K562 (cell line): ENCODE measurements at regions not wholly inside any gene's neighbourhood (a gene's known extent, or its start where the extent isn't known, plus 50 kb on each side); places are given as distances from the start of the nearest gene placed in this dataset.

Source experiments
- BMI1 ChIP-seq: fragments of 150-350 bp; IDR thresholded peaks from 2 replicates; pipeline ENCODE4 v1.6.1; 2014; ENCODE audit warnings: low read length
- CBFA2T3 ChIP-seq: fragments of 450-650 bp; IDR thresholded peaks from 2 replicates; pipeline ENCODE4 v1.6.1; 2017
- CLOCK ChIP-seq: fragments of 250-450 bp; sonication (Bioruptor Pico); IDR thresholded peaks from 2 replicates; pipeline ENCODE4 v1.4.0; 2020; ENCODE audit warnings: mild to moderate bottlenecking, moderate library complexity, borderline replicate concordance
- ELF2 ChIP-seq: fragments of 250-450 bp; sonication (Bioruptor Pico); IDR thresholded peaks from 2 replicates; pipeline ENCODE4 v1.5.0; 2021; ENCODE audit warnings: mild to moderate bottlenecking
- FOXK1 ChIP-seq: sonication (generic); formaldehyde crosslinking; IDR thresholded peaks from 2 replicates; pipeline ENCODE4 v1.8.0; 2022; ENCODE audit warnings: missing genetic modification reagents, mild to moderate bottlenecking, borderline replicate concordance
- NR3C1 ChIP-seq: sonication (generic); formaldehyde crosslinking; IDR thresholded peaks from 2 replicates; pipeline ENCODE4 v1.8.1; 2022; ENCODE audit warnings: missing genetic modification reagents
- PHF8 ChIP-seq: fragments of 200-600 bp; sonication (generic); IDR thresholded peaks from 2 replicates; pipeline ENCODE4 v1.6.1; 2012; ENCODE audit warnings: mixed run types, mild to moderate bottlenecking, inconsistent platforms, low read length, moderate library complexity, borderline replicate concordance
- RUNX1 ChIP-seq: sonication (generic); IDR thresholded peaks from 2 replicates; pipeline ENCODE4 v1.6.1; 2016; ENCODE audit warnings: antibody characterized with exemption, low read depth
- TCF7 ChIP-seq: sonication (generic); IDR thresholded peaks from 2 replicates; pipeline ENCODE4 v1.6.1; 2016; ENCODE audit warnings: antibody characterized with exemption, borderline replicate concordance
- TFAP4 ChIP-seq: sonication (generic); formaldehyde crosslinking; IDR thresholded peaks from 2 replicates; pipeline ENCODE4 v1.8.0; 2022; ENCODE audit warnings: missing genetic modification reagents, mild to moderate bottlenecking, moderate library complexity, borderline replicate concordance
- TF ChIP-seq, protein P1 (sequence below), 2 experiments: fragments of 450-650 bp; formaldehyde crosslinking in 1 of 2; IDR thresholded peaks; 2 replicates each; pipeline versions ENCODE4 v1.4.0 to v1.6.1; 2014 to 2020; ENCODE audit warnings: mild to moderate bottlenecking in 2 of 2, borderline replicate concordance in 1 of 2, low read depth in 1 of 2
- TF ChIP-seq, protein P2 (sequence below), 2 experiments: IDR thresholded peaks in 1 of 2; conservative IDR thresholded peaks in 1 of 2; 2 replicates each; pipeline ENCODE4 v1.6.1; 2016; ENCODE audit warnings: low read depth in 2 of 2, mild to moderate bottlenecking in 1 of 2, missing compliant biosample characterization in 1 of 2, missing genetic modification characterization in 1 of 2, moderate library complexity in 1 of 2

- TF ChIP-seq TCF7 = peak; percentile 88
- TF ChIP-seq NR3C1 (CRISPR knock-in tag) = no peak
- TF ChIP-seq PHF8 = no peak
- peak; percentile 92 for TF ChIP-seq TFAP4 (CRISPR knock-in tag)
- peak; percentile 82; the same call in 1 of the 2 replicates for TF ChIP-seq CLOCK (CRISPR knock-in tag)
- peak; percentile 100 for TF ChIP-seq CBFA2T3
- 0 out of 2 replicates have a peak, but pooled peaks have one; percentile 12 for TF ChIP-seq BMI1
- TF ChIP-seq RUNX1 = peak; percentile 91
- TF ChIP-seq, protein P1, sequence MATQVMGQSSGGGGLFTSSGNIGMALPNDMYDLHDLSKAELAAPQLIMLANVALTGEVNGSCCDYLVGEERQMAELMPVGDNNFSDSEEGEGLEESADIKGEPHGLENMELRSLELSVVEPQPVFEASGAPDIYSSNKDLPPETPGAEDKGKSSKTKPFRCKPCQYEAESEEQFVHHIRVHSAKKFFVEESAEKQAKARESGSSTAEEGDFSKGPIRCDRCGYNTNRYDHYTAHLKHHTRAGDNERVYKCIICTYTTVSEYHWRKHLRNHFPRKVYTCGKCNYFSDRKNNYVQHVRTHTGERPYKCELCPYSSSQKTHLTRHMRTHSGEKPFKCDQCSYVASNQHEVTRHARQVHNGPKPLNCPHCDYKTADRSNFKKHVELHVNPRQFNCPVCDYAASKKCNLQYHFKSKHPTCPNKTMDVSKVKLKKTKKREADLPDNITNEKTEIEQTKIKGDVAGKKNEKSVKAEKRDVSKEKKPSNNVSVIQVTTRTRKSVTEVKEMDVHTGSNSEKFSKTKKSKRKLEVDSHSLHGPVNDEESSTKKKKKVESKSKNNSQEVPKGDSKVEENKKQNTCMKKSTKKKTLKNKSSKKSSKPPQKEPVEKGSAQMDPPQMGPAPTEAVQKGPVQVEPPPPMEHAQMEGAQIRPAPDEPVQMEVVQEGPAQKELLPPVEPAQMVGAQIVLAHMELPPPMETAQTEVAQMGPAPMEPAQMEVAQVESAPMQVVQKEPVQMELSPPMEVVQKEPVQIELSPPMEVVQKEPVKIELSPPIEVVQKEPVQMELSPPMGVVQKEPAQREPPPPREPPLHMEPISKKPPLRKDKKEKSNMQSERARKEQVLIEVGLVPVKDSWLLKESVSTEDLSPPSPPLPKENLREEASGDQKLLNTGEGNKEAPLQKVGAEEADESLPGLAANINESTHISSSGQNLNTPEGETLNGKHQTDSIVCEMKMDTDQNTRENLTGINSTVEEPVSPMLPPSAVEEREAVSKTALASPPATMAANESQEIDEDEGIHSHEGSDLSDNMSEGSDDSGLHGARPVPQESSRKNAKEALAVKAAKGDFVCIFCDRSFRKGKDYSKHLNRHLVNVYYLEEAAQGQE (IDR thresholded peaks at IDR 0.05; ENCODE audit: borderline replicate concordance) = peak; percentile 75
- TF ChIP-seq, protein P1 (CRISPR knock-in tag; IDR thresholded peaks at IDR 0.05; ENCODE audit: low read depth) = no peak
- TF ChIP-seq, protein P2, sequence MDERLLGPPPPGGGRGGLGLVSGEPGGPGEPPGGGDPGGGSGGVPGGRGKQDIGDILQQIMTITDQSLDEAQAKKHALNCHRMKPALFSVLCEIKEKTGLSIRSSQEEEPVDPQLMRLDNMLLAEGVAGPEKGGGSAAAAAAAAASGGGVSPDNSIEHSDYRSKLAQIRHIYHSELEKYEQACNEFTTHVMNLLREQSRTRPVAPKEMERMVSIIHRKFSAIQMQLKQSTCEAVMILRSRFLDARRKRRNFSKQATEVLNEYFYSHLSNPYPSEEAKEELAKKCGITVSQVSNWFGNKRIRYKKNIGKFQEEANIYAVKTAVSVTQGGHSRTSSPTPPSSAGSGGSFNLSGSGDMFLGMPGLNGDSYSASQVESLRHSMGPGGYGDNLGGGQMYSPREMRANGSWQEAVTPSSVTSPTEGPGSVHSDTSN (CRISPR knock-in tag; IDR thresholded peaks at IDR 0.05; ENCODE audit: low read depth) = peak; percentile 19; the same call in 1 of the 2 replicates
- TF ChIP-seq, protein P2 (tag; conservative IDR thresholded peaks at IDR 0.05; ENCODE audit: low read depth) = peak; percentile 98
- 0 out of 2 replicates have a peak, but pooled peaks have one; percentile 53 for TF ChIP-seq ELF2 (CRISPR knock-in tag)
- TF ChIP-seq FOXK1 (CRISPR knock-in tag) = no peak
Measured at GRCh38 chr12:113649256-113649830, 177.7 kb upstream of the LHX5 start (continued).
